ENCODE measurements at regions not wholly inside any gene's neighbourhood (a gene's known extent, or its start where the extent isn't known, plus 50 kb on each side); places are given as distances from the start of the nearest gene placed in this dataset.

GRCh38 chrX:137430301-137430700, 135.6 kb upstream of the ZIC3 start:
- H3K4me3 ChIP-seq (ENCODE audit: low read length): no peak overlapping the region
- no peak for TF ChIP-seq CTCF (conservative IDR thresholded peaks at IDR 0.05; ENCODE audit: low read length)
- DNase-seq (ENCODE audit: low read depth): no peak

DNA sequence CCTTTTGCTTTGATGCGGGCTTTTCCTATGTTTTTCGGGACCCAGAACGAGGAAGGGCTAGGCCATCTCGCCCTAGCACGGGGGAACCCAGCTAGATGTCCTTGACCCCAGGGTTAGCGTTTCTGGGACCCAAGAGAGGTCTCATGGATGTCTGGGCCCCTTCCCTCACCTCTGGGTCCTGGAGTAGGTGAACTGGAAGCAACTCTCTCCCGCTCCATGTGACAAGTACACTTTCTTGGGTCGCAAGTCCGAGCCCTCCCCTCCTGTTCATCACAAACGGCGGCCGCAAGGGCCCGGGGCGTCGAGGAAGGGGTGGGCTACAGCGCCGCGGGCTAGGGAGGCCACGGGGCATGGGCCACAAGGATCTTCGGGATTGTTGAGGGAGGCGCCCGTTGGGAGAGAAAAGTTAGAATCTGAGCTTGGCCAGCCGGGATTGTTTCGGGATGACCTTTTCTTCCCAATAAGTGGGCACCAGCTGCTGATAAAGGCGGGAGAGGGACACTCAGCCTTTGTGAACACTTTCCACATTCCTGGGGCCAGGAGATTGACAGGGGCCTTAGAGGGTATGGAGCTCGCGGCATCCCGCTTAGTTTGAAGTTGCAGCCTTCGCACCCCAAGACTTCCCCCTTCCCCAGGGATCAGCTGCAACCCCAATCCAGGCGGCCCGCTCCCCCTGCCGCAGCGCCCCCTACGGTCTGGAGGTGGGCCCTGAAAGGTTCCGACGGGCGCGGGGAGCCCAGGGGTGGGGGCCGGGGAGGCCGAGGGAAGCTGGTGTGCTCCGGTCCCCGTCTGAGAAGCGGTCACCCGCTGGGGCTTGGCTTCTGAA, 136.9 kb upstream of the ZIC3 start:
- DNase-seq (ENCODE audit: low read depth): no peak
- TF ChIP-seq CTCF (conservative IDR thresholded peaks at IDR 0.05; ENCODE audit: low read length): no peak
- H3K4me3 ChIP-seq (ENCODE audit: low read length): peak overlapping the region; percentile 56; the same call in 1 of the 2 replicates

DNA sequence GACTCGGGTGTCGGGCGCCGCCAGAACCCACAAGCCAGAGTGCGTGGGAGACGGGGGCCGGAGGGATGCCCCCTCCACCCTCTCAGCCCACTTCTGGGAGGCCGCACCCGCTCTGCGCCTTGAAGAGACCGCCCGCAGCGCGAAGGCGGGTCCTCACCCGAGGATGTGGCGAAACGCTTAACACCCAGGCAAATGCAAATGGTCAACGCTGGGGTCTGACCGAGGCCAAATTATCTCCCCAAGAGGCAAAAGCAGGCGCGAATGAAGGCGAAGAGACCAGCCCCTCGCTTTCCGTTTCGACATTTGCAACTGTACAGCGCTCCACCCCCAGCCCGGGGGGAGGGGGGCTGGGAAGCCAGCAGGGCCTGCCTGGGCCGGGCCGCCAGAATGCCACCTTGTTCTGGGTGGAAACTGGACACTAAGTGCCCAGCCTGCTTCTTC, 137.7 kb upstream of the ZIC3 start:
- H3K4me3 ChIP-seq (ENCODE audit: low read length): peak overlapping the region; percentile 56
- DNase-seq (ENCODE audit: low read depth): no peak
- TF ChIP-seq CTCF (conservative IDR thresholded peaks at IDR 0.05; ENCODE audit: low read length): no peak

DNA sequence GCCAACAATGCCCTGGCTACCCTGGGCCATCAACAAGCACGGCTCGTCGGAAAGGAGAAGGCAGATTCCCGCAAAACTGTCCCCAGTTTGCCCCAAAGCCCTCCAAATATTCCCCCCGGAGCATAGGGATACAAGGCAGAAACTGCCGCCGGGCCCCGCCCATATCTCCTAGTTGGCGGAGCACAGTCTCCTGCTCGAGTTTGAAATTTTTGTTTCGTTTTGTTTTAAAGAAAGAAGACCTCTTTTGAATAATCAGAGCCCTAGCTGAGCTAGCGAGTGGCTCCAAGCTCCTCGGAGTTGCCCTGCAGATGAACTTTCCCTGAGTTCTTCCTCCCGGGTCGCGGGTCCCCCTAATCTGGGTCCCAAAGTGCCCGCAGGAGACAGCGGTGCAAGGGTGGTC, 138.1 kb upstream of the ZIC3 start:
- peak; percentile 0 for DNase-seq (ENCODE audit: low read depth)
- peak overlapping the region; percentile 56 for H3K4me3 ChIP-seq (ENCODE audit: low read length)
- TF ChIP-seq CTCF (conservative IDR thresholded peaks at IDR 0.05; ENCODE audit: low read length): no peak

GRCh38 chrX:137427426-137427778, 138.5 kb upstream of the ZIC3 start:
- peak overlapping the region; percentile 56 for H3K4me3 ChIP-seq (ENCODE audit: low read length)
- TF ChIP-seq CTCF (conservative IDR thresholded peaks at IDR 0.05; ENCODE audit: low read length): no peak
- no peak for DNase-seq (ENCODE audit: low read depth)

DNA sequence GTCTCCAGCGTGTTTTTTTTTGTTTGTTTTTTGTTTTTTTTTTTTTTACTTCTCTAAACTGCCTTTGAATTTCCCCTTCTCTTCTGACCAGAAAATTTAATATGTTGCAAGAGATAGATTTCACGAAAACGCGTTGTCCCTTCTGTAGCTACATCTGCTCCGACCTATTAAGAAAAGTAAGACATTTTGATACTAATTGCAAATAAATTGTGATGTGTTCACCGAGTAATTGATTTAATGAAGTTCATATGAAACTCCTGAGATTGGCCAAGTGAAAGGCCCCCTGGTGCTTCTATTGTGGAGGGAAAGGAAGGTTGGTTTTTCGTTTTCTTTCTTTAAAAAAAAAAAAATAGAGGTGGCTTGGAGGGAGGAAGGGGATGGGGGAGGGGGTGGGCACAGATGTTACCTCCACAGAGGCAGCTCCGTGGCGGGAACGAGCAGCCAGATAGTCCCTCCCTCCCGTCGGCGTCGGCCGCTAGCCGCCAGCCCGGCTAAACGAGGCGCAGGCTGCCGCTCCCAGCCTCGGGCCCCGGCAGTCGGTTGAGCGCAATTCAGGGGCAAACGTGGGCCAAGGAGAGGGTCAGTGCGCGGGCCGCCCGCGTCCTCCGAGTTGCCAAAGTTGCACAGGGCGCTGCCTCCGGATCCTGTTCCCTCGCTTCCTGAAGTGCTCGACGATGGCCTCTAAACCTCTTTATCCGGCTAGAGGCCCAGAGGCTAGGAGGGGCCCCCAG, 139.1 kb upstream of the ZIC3 start:
- H3K4me3 ChIP-seq (ENCODE audit: low read length): no peak overlapping the region
- DNase-seq (ENCODE audit: low read depth): no peak
- no peak for TF ChIP-seq CTCF (conservative IDR thresholded peaks at IDR 0.05; ENCODE audit: low read length)

DNA sequence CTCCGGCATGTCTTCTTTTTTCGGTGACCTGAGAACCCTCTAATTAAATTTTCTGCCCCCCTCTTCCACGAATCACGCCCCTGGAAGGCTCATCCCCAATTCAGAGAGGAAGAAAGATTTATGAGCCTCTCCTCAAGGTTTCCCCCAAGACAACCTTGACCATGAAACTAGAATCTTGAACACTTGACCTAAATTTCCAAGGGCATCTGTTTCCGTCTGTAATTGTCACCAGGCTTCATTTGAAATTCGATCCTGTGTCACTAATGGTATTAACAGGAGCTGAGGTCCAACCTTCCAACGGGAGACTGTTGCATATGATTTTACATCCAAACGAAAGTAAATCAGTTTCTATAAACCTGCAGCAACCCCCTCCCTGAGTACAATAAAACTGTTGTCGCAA, 139.9 kb upstream of the ZIC3 start:
- no peak for TF ChIP-seq CTCF (conservative IDR thresholded peaks at IDR 0.05; ENCODE audit: low read length)
- no peak for DNase-seq (ENCODE audit: low read depth)
- H3K4me3 ChIP-seq (ENCODE audit: low read length): no peak overlapping the region

Data from AG10803 (cell line).